B cell (primary cell): ENCODE measurements at regions not wholly inside any gene's neighbourhood (a gene's known extent, or its start where the extent isn't known, plus 50 kb on each side); places are given as distances from the start of the nearest gene placed in this dataset.

Source experiments
- ATAC-seq: fragments of 200-7000 bp; cut with Tn5 transposase; one replicate; pipeline ENCODE4 v1.10.0; 2021; ENCODE audit warnings: low read depth, mild to moderate bottlenecking, moderate number of reproducible peaks, moderate library complexity
- CTCF ChIA-PET: fragments of 350-600 bp; sonication (Branson Sonifier 250); formaldehyde crosslinking; loops from one replicate; lab custom pipeline; 2021; ENCODE audit warnings: antibody characterized with exemption, inconsistent platforms; lab: Charles Lee
- POLR2A ChIA-PET: fragments of 350-600 bp; sonication (Branson Sonifier 250); formaldehyde crosslinking; loops from one replicate; lab custom pipeline; 2021; ENCODE audit warnings: antibody characterized with exemption; lab: Charles Lee
- DNase-seq: peaks from one replicate; pipeline ENCODE4 v3.0.0; 2013
- H2AFZ ChIP-seq: 2 replicates; pipeline ENCODE4 v1.6.1; 2012; ENCODE audit warnings: mild to moderate bottlenecking, low read depth, low read length; ENCODE audit not compliant: insufficient read depth, poor library complexity, severe bottlenecking
- H3K27ac ChIP-seq, 2 donors: 1 replicate in 1 of 2; 2 replicates in 1 of 2; pipeline ENCODE4 v1.5.1; 2012 to 2013; ENCODE audit warnings: low read length in 2 of 2, mild to moderate bottlenecking in 2 of 2, moderate library complexity in 1 of 2
- H3K27me3 ChIP-seq, 4 experiments: fragments of 200-600 bp in 1 of 4; sonication (generic) in 1 of 4; replicated peaks in 1 of 4; 1 replicate in 2 of 4; 2 replicates in 2 of 4; pipeline versions ENCODE4 v1.6.1 to v1.7.0; 2013 to 2016; ENCODE audit warnings: low read length in 3 of 4, mild to moderate bottlenecking in 2 of 4, mixed read lengths in 1 of 4, moderate library complexity in 1 of 4; ENCODE audit not compliant: insufficient read depth in 4 of 4, control insufficient read depth in 3 of 4; ENCODE audit errors: control extremely low read depth in 1 of 4
- H3K36me3 ChIP-seq, 2 experiments: replicated peaks in 1 of 2; 1 replicate in 1 of 2; 2 replicates in 1 of 2; pipeline versions ENCODE4 v1.6.1 to v1.7.1; 2013; ENCODE audit warnings: low read length in 1 of 2; ENCODE audit not compliant: insufficient read depth in 2 of 2, control insufficient read depth in 1 of 2; ENCODE audit errors: control extremely low read depth in 1 of 2, extremely low read depth in 1 of 2
- H3K4me1 ChIP-seq, 2 donors: fragments of 200-600 bp in 1 of 2; sonication (generic) in 1 of 2; 1 replicate in 1 of 2; 2 replicates in 1 of 2; pipeline versions ENCODE4 v1.5.1 to v1.6.1; 2013 to 2017; ENCODE audit warnings: low read length in 2 of 2; ENCODE audit not compliant: control insufficient read depth in 2 of 2, insufficient read depth in 2 of 2
- H3K4me2 ChIP-seq: replicated peaks from 2 replicates; pipeline ENCODE3; 2012; ENCODE audit warnings: mild to moderate bottlenecking, low read depth, low read length; ENCODE audit not compliant: poor library complexity, severe bottlenecking
- H3K4me3 ChIP-seq, 5 experiments: fragments of 200-600 bp in 1 of 5; sonication (generic) in 1 of 5; 1 replicate in 3 of 5; 2 replicates in 2 of 5; pipeline versions ENCODE4 v1.5.1 to v1.7.0; 2011 to 2016; ENCODE audit warnings: low read length in 4 of 5, mild to moderate bottlenecking in 4 of 5, low read depth in 2 of 5, control low read depth in 1 of 5, moderate library complexity in 1 of 5; ENCODE audit not compliant: insufficient read depth in 1 of 5; ENCODE audit errors: control extremely low read depth in 1 of 5, extremely low read depth in 1 of 5
- H3K79me2 ChIP-seq: fragments of 200-600 bp; sonication (generic); one replicate; pipeline ENCODE4 v1.6.0; 2016; ENCODE audit warnings: low read length; ENCODE audit not compliant: control insufficient read depth, insufficient read depth
- H3K9ac ChIP-seq: fragments of 200-600 bp; sonication (generic); 2 replicates; pipeline ENCODE4 v1.6.1; 2017; ENCODE audit warnings: mild to moderate bottlenecking, low read length, moderate library complexity
- H3K9me3 ChIP-seq, 3 donors: one replicate each; pipeline versions ENCODE4 v1.6.1 to v1.7.1; 2013; ENCODE audit warnings: low read length in 2 of 3; ENCODE audit not compliant: control insufficient read depth in 2 of 3, insufficient read depth in 1 of 3; ENCODE audit errors: control extremely low read depth in 1 of 3
- H4K20me1 ChIP-seq: 2 replicates; pipeline ENCODE4 v1.6.0; 2012; ENCODE audit warnings: mild to moderate bottlenecking, low read length; ENCODE audit not compliant: insufficient read depth, control insufficient read depth, poor library complexity, severe bottlenecking
- H3K27ac Mint-ChIP-seq: one replicate; pipeline ENCODE4 v1.8.0; 2021; ENCODE audit warnings: mixed read lengths
- H3K27me3 Mint-ChIP-seq: one replicate; pipeline ENCODE4 v1.8.0; 2021; ENCODE audit warnings: mixed read lengths
- H3K4me1 Mint-ChIP-seq: one replicate; pipeline ENCODE4 v1.8.0; 2021; ENCODE audit warnings: mixed read lengths
- H3K4me3 Mint-ChIP-seq: one replicate; pipeline ENCODE4 v1.8.0; 2021; ENCODE audit warnings: mixed read lengths
- H3K9me3 Mint-ChIP-seq: one replicate; pipeline ENCODE4 v1.8.0; 2022; ENCODE audit warnings: mixed read lengths; ENCODE audit not compliant: insufficient read depth
- CTCF ChIP-seq: fragments of 200-600 bp; IDR thresholded peaks from one replicate; pipeline ENCODE4 v1.8.0; 2022; ENCODE audit warnings: antibody characterized with exemption, mild to moderate bottlenecking
- EZH2 ChIP-seq: IDR thresholded peaks from 2 replicates; pipeline ENCODE4 v1.6.1; 2012; ENCODE audit warnings: borderline replicate concordance, low read depth, mild to moderate bottlenecking, moderate library complexity, low read length; ENCODE audit not compliant: insufficient read depth, poor library complexity, severe bottlenecking
- WGBS: methylation state at CpG from one replicate; pipeline ENCODE4 v1.1.5; 2013; ENCODE audit warnings: missing lambda C conversion rate; ENCODE audit not compliant: insufficient coverage; 5-methylcytosine and 5-hydroxymethylcytosine counted together
- intact Hi-C: fragments of 100-400 bp; cut with micrococcal nuclease; formaldehyde crosslinking; loops from one replicate; pipeline ENCODE4 v1.10.0; 2022

GRCh38 chr6:87840324-87840723, 138.3 kb upstream of the AKIRIN2 start:
- H2AFZ ChIP-seq: no peak overlapping the region
- Mint-ChIP-seq H3K4me1 (no peaks in the 10 kb centered on the region), H3K4me3 (no peak overlapping the region), H3K27me3 (no peaks in the 10 kb centered on the region), H3K9me3 (no peaks in the 10 kb centered on the region), H3K27ac (no peak overlapping the region)
- H4K20me1 ChIP-seq: no peaks in the 10 kb centered on the region
- H3K79me2 ChIP-seq: no peaks in the 10 kb centered on the region
- intact Hi-C loops: no loop called here
- CTCF ChIA-PET: interaction anchor here (1.5 to 9.9 kb wide), 2 partner anchors 91 to 398 kb away, joined by 4 to 72 read pairs; no protein-coding TSS in a partner anchor
- no peaks in the 10 kb centered on the region for H3K4me1 ChIP-seq
- no peaks in the 10 kb centered on the region for H3K36me3 ChIP-seq
- POLR2A ChIA-PET: no interaction called here
- peaks cover 0 to 5% (median 2%) of the 10 kb centered on the region in 3 donors for H3K9me3 ChIP-seq
- no peak for TF ChIP-seq EZH2
- no peak overlapping the region for H3K4me3 ChIP-seq
- WGBS: 93% methylated on average over 5 of the region's 6 CpGs
- H3K27ac ChIP-seq: no peak overlapping the region
- H3K9ac ChIP-seq: no peak overlapping the region
- DNase-seq (no peak), ATAC-seq (no peak)
- H3K4me2 ChIP-seq: no peak overlapping the region
- H3K27me3 ChIP-seq: no peaks in the 10 kb centered on the region

- no peaks in the 10 kb centered on the region for H3K9me3 Mint-ChIP-seq
- H3K27me3 Mint-ChIP-seq: no peaks in the 10 kb centered on the region
- ATAC-seq (no peak), DNase-seq (no peak)
- no peak overlapping the region for H2AFZ ChIP-seq
- H3K4me2 ChIP-seq: no peak overlapping the region
- no peaks in the 10 kb centered on the region for H3K79me2 ChIP-seq
- no peaks in the 10 kb centered on the region for H3K4me1 Mint-ChIP-seq
- ChIA-PET CTCF (interaction anchor here (1.6 to 9.9 kb wide), 2 partner anchors 11 to 93 kb away, joined by 3 to 72 read pairs; no protein-coding TSS in a partner anchor), POLR2A (no interaction called here)
- no peak overlapping the region for H3K4me3 ChIP-seq
- H4K20me1 ChIP-seq: no peaks in the 10 kb centered on the region
- no peaks in the 10 kb centered on the region for H3K36me3 ChIP-seq
- peaks cover 0 to 5% (median 2%) of the 10 kb centered on the region in 3 donors for H3K9me3 ChIP-seq
- WGBS: no CpG with 5 or more reads among the region's 2 CpGs
- H3K9ac ChIP-seq: no peak overlapping the region
- no peaks in the 10 kb centered on the region for H3K27me3 ChIP-seq
- H3K4me3 Mint-ChIP-seq: no peak overlapping the region
- H3K4me1 ChIP-seq: no peaks in the 10 kb centered on the region
- intact Hi-C loops: no loop called here
- no peak overlapping the region for H3K27ac ChIP-seq
- H3K27ac Mint-ChIP-seq: no peak overlapping the region
- TF ChIP-seq CTCF (no peak), EZH2 (no peak)
These were observed 135.8 kb upstream of the AKIRIN2 start for GRCh38 chr6:87837876-87838275.
